HL-60 (cell line): ENCODE measurements at regions not wholly inside any gene's neighbourhood (a gene's known extent, or its start where the extent isn't known, plus 50 kb on each side); places are given as distances from the start of the nearest gene placed in this dataset.

ENCODE experiments used
- REST ChIP-seq: IDR thresholded peaks from 2 replicates; pipeline ENCODE4 v1.6.1; 2012; ENCODE audit warnings: low read depth; ENCODE audit not compliant: insufficient replicate concordance
- TF ChIP-seq, protein P1 (sequence below): IDR thresholded peaks from one replicate; pipeline ENCODE4 v1.5.1; 2011; ENCODE audit warnings: low read length, control low read depth, inconsistent platforms; ENCODE audit not compliant: insufficient read depth

DNA sequence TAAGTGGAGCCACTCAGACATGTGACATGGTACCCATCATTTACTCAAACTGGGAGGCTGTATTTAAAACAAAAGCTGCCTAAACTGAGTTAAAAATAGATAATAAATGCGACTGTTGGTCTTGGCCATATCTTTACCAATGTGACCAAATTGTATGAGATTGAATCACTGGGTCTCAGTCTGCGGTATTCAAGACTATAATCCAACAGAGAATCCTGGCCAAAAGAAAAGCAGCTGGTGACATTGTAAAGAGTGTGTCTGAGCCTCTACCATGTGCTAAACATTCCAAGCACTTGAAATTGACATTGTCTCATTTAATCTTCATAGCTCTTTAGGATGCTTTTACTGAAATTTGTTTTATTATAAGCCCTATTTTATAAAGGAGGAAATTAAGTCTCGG, 282.6 kb downstream of the ZNF608 start:
- TF ChIP-seq, protein P1, sequence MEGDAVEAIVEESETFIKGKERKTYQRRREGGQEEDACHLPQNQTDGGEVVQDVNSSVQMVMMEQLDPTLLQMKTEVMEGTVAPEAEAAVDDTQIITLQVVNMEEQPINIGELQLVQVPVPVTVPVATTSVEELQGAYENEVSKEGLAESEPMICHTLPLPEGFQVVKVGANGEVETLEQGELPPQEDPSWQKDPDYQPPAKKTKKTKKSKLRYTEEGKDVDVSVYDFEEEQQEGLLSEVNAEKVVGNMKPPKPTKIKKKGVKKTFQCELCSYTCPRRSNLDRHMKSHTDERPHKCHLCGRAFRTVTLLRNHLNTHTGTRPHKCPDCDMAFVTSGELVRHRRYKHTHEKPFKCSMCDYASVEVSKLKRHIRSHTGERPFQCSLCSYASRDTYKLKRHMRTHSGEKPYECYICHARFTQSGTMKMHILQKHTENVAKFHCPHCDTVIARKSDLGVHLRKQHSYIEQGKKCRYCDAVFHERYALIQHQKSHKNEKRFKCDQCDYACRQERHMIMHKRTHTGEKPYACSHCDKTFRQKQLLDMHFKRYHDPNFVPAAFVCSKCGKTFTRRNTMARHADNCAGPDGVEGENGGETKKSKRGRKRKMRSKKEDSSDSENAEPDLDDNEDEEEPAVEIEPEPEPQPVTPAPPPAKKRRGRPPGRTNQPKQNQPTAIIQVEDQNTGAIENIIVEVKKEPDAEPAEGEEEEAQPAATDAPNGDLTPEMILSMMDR = no peak
- no peak for TF ChIP-seq REST
